ENCODE measurements at regions not wholly inside any gene's neighbourhood (a gene's known extent, or its start where the extent isn't known, plus 50 kb on each side); places are given as distances from the start of the nearest gene placed in this dataset.
"Not testable (repeated sequence)": the region's sequence is repeated elsewhere in the genome, so short reads cannot be mapped to it uniquely, and the experiment has no call there.

- no peak overlapping the region for H3K27ac ChIP-seq
- no peaks in the 10 kb centered on the region for H3K4me1 ChIP-seq (ENCODE audit: control insufficient read depth in 1 of 2, insufficient read depth in 1 of 2, low read depth in 1 of 2, low read length in 1 of 2)
- H3K9me3 ChIP-seq = no peaks in the 10 kb centered on the region
- no peaks in the 10 kb centered on the region for H3K27me3 ChIP-seq
- H3K4me3 ChIP-seq (ENCODE audit: low read depth in 1 of 2, low read length in 1 of 2) = no peak overlapping the region
- TF ChIP-seq CTCF (IDR thresholded peaks at IDR 0.05) = no peak
- no peaks in the 10 kb centered on the region for H3K36me3 ChIP-seq
Observed at GRCh38 chr13:74741732-74742131, 607.5 kb upstream of the KLF12 start.

GRCh38 chr13:74732736-74733385 lies 598.7 kb upstream of the KLF12 start:
- TF ChIP-seq CTCF (IDR thresholded peaks at IDR 0.05) = no peak
- Histone ChIP-seq H3K27me3 (no peaks in the 10 kb centered on the region), H3K9me3 (no peaks in the 10 kb centered on the region), H3K36me3 (no peaks in the 10 kb centered on the region), H3K4me1 (ENCODE audit: control insufficient read depth in 1 of 2, insufficient read depth in 1 of 2, low read depth in 1 of 2, low read length in 1 of 2) (no peaks in the 10 kb centered on the region), H3K27ac (no peak overlapping the region), H3K4me3 (ENCODE audit: low read depth in 1 of 2, low read length in 1 of 2) (no peak overlapping the region)

- Histone ChIP-seq H3K36me3 (no peaks in the 10 kb centered on the region), H3K9me3 (no peaks in the 10 kb centered on the region), H3K4me3 (ENCODE audit: low read depth in 1 of 2, low read length in 1 of 2) (no peak overlapping the region), H3K27me3 (no peaks in the 10 kb centered on the region), H3K4me1 (ENCODE audit: control insufficient read depth in 1 of 2, insufficient read depth in 1 of 2, low read depth in 1 of 2, low read length in 1 of 2) (no peaks in the 10 kb centered on the region), H3K27ac (no peak overlapping the region)
- TF ChIP-seq CTCF (IDR thresholded peaks at IDR 0.05) = no peak
Observed at GRCh38 chr13:74731731-74732130, 597.5 kb upstream of the KLF12 start.

- H3K4me1 ChIP-seq (ENCODE audit: control insufficient read depth in 1 of 2, insufficient read depth in 1 of 2, low read depth in 1 of 2, low read length in 1 of 2) = no peaks in the 10 kb centered on the region
- no peak for TF ChIP-seq CTCF (IDR thresholded peaks at IDR 0.05)
- H3K27me3 ChIP-seq = no peaks in the 10 kb centered on the region
- no peak overlapping the region for H3K4me3 ChIP-seq (ENCODE audit: low read depth in 1 of 2, low read length in 1 of 2)
- no peaks in the 10 kb centered on the region for H3K9me3 ChIP-seq
- H3K27ac ChIP-seq = no peak overlapping the region
- H3K36me3 ChIP-seq = no peaks in the 10 kb centered on the region
Observed at GRCh38 chr13:74730556-74731331, 596.5 kb upstream of the KLF12 start.

GRCh38 chr13:74726206-74726605 lies 592.0 kb upstream of the KLF12 start:
- no peak for TF ChIP-seq CTCF (IDR thresholded peaks at IDR 0.05)
- H3K27me3 ChIP-seq = no peaks in the 10 kb centered on the region
- H3K4me1 ChIP-seq (ENCODE audit: control insufficient read depth in 1 of 2, insufficient read depth in 1 of 2, low read depth in 1 of 2, low read length in 1 of 2) = no peaks in the 10 kb centered on the region
- H3K27ac ChIP-seq = no peak overlapping the region
- no peak overlapping the region for H3K4me3 ChIP-seq (ENCODE audit: low read depth in 1 of 2, low read length in 1 of 2)
- H3K36me3 ChIP-seq = no peaks in the 10 kb centered on the region
- H3K9me3 ChIP-seq = no peaks in the 10 kb centered on the region

GRCh38 chr13:74718232-74718842 lies 584.1 kb upstream of the KLF12 start:
- H3K36me3 ChIP-seq; H3K27ac ChIP-seq; H3K9me3 ChIP-seq; H3K4me1 ChIP-seq (ENCODE audit: control insufficient read depth in 1 of 2, insufficient read depth in 1 of 2, low read depth in 1 of 2, low read length in 1 of 2); H3K4me3 ChIP-seq (ENCODE audit: low read depth in 1 of 2, low read length in 1 of 2); H3K27me3 ChIP-seq: not testable (repeated sequence)
